Hepatocyte (in vitro differentiated cells): ENCODE measurements at regions not wholly inside any gene's neighbourhood (a gene's known extent, or its start where the extent isn't known, plus 50 kb on each side); places are given as distances from the start of the nearest gene placed in this dataset.

Experiments used
- DNase-seq: peaks from one replicate; pipeline ENCODE4 v3.0.0-alpha.2; 2016; ENCODE audit warnings: low spot score
- H2AFZ ChIP-seq: fragments of 200-600 bp; sonication (generic); 2 replicates; pipeline ENCODE4 v1.6.0; 2016; ENCODE audit warnings: antibody characterized with exemption, mild to moderate bottlenecking
- H3K27ac ChIP-seq: fragments of 200-600 bp; sonication (generic); 2 replicates; pipeline ENCODE4 v1.5.1; 2016; ENCODE audit warnings: mild to moderate bottlenecking
- H3K27me3 ChIP-seq: fragments of 200-600 bp; sonication (generic); 2 replicates; pipeline ENCODE4 v1.6.1; 2016
- H3K36me3 ChIP-seq: fragments of 200-600 bp; sonication (generic); replicated peaks from 2 replicates; pipeline ENCODE4 v1.5.1; 2016; ENCODE audit warnings: low read depth; ENCODE audit not compliant: insufficient read depth
- H3K4me1 ChIP-seq: fragments of 200-600 bp; sonication (generic); 2 replicates; pipeline ENCODE4 v1.5.1; 2016; ENCODE audit warnings: mild to moderate bottlenecking, moderate library complexity; ENCODE audit not compliant: insufficient read depth
- H3K4me2 ChIP-seq: fragments of 200-600 bp; sonication (generic); 2 replicates; pipeline ENCODE4 v1.6.0; 2016
- H3K4me3 ChIP-seq: fragments of 200-600 bp; sonication (generic); 2 replicates; pipeline ENCODE4 v1.5.1; 2016; ENCODE audit warnings: mild to moderate bottlenecking
- H3K79me2 ChIP-seq: fragments of 200-600 bp; sonication (generic); 2 replicates; pipeline ENCODE4 v1.6.0; 2017; ENCODE audit warnings: mild to moderate bottlenecking
- H3K9me2 ChIP-seq: fragments of 200-600 bp; sonication (generic); replicated peaks from 2 replicates; pipeline ENCODE4 v1.6.0; 2017; ENCODE audit warnings: mild to moderate bottlenecking; ENCODE audit not compliant: insufficient read depth
- H3K9me3 ChIP-seq: fragments of 200-600 bp; sonication (generic); 2 replicates; pipeline ENCODE4 v1.5.1; 2016; ENCODE audit warnings: low read depth, mild to moderate bottlenecking
- H4K20me1 ChIP-seq: fragments of 200-600 bp; sonication (generic); 2 replicates; pipeline ENCODE4 v1.6.0; 2016; ENCODE audit warnings: mild to moderate bottlenecking; ENCODE audit not compliant: insufficient read depth, poor library complexity, severe bottlenecking
- EZH2 ChIP-seq: fragments of 200-600 bp; sonication (generic); IDR thresholded peaks from 2 replicates; pipeline ENCODE4 v1.6.1; 2016; ENCODE audit warnings: antibody characterized with exemption, mild to moderate bottlenecking, borderline replicate concordance
- EZH2phosphoT487 ChIP-seq: fragments of 200-600 bp; sonication (generic); IDR thresholded peaks from one replicate; pipeline ENCODE4 v1.6.1; 2018; ENCODE audit warnings: antibody characterized with exemption, mild to moderate bottlenecking, low read depth, moderate library complexity; ENCODE audit not compliant: unreplicated experiment, severe bottlenecking
- WGBS: methylation state at CpG from one replicate; pipeline ENCODE4 v1.1.6; 2016; ENCODE audit warnings: low lambda C conversion rate; ENCODE audit errors: missing lambda C conversion rate; 5-methylcytosine and 5-hydroxymethylcytosine counted together
- TF ChIP-seq, protein P1 (sequence below): fragments of 200-600 bp; sonication (generic); IDR thresholded peaks from 2 replicates; pipeline ENCODE4 v1.5.1; 2016; ENCODE audit warnings: antibody characterized with exemption, mild to moderate bottlenecking; ENCODE audit not compliant: poor library complexity

DNA sequence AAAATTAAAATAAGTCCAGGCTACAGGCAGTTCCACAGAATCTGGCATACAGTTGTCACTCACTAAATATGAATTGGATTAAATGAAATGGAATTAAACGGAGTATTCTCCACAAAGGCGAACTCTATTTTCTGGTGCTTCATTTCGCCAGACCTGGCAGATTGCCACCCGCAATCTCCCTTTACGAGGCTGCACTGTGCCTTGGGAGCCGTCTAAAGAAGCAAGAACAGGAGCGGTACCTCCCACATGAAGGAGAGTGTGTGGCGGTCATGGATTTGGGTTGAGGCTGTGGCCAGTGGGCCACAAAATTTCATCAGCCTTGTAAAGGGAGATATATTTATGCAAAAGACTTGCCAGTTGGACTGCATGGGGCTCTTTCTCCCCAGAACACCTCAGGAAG, 151.0 kb downstream of the OSR1 start:
- no peaks in the 10 kb centered on the region for H3K36me3 ChIP-seq
- TF ChIP-seq, protein P1, sequence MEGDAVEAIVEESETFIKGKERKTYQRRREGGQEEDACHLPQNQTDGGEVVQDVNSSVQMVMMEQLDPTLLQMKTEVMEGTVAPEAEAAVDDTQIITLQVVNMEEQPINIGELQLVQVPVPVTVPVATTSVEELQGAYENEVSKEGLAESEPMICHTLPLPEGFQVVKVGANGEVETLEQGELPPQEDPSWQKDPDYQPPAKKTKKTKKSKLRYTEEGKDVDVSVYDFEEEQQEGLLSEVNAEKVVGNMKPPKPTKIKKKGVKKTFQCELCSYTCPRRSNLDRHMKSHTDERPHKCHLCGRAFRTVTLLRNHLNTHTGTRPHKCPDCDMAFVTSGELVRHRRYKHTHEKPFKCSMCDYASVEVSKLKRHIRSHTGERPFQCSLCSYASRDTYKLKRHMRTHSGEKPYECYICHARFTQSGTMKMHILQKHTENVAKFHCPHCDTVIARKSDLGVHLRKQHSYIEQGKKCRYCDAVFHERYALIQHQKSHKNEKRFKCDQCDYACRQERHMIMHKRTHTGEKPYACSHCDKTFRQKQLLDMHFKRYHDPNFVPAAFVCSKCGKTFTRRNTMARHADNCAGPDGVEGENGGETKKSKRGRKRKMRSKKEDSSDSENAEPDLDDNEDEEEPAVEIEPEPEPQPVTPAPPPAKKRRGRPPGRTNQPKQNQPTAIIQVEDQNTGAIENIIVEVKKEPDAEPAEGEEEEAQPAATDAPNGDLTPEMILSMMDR = no peak
- TF ChIP-seq EZH2 (no peak), EZH2phosphoT487 (no peak)
- H3K4me2 ChIP-seq = no peak overlapping the region
- H3K4me1 ChIP-seq = no peaks in the 10 kb centered on the region
- no peaks in the 10 kb centered on the region for H3K9me3 ChIP-seq
- no peaks in the 10 kb centered on the region for H3K79me2 ChIP-seq
- DNase-seq = no peak
- no peak overlapping the region for H3K27ac ChIP-seq
- WGBS = 61% methylated on average over 8 of the region's 8 CpGs
- H3K27me3 ChIP-seq = no peaks in the 10 kb centered on the region
- no peak overlapping the region for H3K4me3 ChIP-seq
- no peaks in the 10 kb centered on the region for H3K9me2 ChIP-seq
- H4K20me1 ChIP-seq = no peaks in the 10 kb centered on the region
- no peak overlapping the region for H2AFZ ChIP-seq

DNA sequence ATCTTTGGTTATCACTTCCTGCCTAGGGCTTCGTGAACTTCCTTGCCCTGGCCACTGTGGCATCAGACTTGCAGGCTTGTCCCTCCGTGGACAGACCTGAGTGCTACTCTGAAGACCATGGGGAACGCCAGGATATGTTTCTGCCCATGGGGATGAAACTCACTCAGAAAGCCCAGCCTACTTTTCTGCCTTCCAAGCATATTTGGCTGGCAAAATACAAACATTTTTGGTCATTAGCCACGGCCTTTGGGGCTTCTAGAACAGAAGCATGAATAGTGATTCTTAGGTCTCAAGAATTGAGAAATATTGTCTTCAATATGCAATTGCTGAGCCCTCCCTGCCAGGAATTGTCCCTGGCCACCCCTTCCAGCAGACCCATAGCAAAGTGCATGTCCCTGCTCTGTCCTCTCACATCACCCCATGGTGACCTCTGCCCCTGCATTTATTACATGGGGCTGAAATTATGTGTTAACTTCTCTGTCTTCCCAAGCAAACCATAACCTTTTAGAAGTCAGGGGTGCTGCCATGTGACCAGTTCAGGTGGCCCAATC, 152.4 kb downstream of the OSR1 start:
- no peak overlapping the region for H3K4me2 ChIP-seq
- H3K9me2 ChIP-seq = no peaks in the 10 kb centered on the region
- H2AFZ ChIP-seq = no peak overlapping the region
- no peak overlapping the region for H3K4me3 ChIP-seq
- no peak for DNase-seq
- no peak for TF ChIP-seq EZH2phosphoT487
- TF ChIP-seq, protein P1 = no peak
- TF ChIP-seq EZH2 = no peak
- H3K9me3 ChIP-seq = no peaks in the 10 kb centered on the region
- no peaks in the 10 kb centered on the region for H3K36me3 ChIP-seq
- H4K20me1 ChIP-seq = no peaks in the 10 kb centered on the region
- WGBS = 95% methylated on average over 4 of the region's 4 CpGs
- no peak overlapping the region for H3K27ac ChIP-seq
- no peaks in the 10 kb centered on the region for H3K27me3 ChIP-seq
- H3K79me2 ChIP-seq = no peaks in the 10 kb centered on the region
- H3K4me1 ChIP-seq = no peaks in the 10 kb centered on the region

DNA sequence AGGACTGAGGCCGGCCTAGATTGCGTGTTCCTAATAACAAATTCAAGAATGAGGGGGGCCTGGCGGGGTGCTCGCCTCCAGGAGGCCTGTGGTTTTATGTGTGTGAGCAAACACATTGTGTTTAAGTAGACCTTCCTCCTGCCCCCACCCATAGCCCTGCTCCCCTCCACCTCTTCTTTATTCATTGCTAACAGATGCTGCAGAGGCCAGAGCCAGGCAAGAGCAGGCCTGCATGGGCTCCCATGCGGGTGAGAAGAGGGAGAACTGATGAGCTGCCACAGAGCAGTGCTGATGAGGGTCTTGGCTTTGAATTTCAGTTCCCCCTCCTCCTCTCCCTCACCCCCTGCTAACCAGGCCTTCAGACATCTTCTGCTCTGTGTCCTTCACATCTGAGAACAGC, 154.6 kb downstream of the OSR1 start:
- TF ChIP-seq EZH2 = no peak
- TF ChIP-seq EZH2phosphoT487 = no peak
- TF ChIP-seq, protein P1 = no peak
- Histone ChIP-seq H3K36me3 (no peaks in the 10 kb centered on the region), H3K79me2 (no peaks in the 10 kb centered on the region), H4K20me1 (no peaks in the 10 kb centered on the region), H3K4me1 (no peaks in the 10 kb centered on the region), H3K9me3 (no peaks in the 10 kb centered on the region), H3K4me3 (no peak overlapping the region), H3K4me2 (no peak overlapping the region), H2AFZ (no peak overlapping the region), H3K27ac (no peak overlapping the region), H3K27me3 (no peaks in the 10 kb centered on the region), H3K9me2 (no peaks in the 10 kb centered on the region)
- 85% methylated on average over 5 of the region's 5 CpGs for whole genome bisulfite sequencing
- DNase-seq = no peak
